C1 segment of cervical spinal cord (tissue), 14 donors: ENCODE measurements at regions not wholly inside any gene's neighbourhood (a gene's known extent, or its start where the extent isn't known, plus 50 kb on each side); places are given as distances from the start of the nearest gene placed in this dataset.
"Not testable (repeated sequence)": the region's sequence is repeated elsewhere in the genome, so short reads cannot be mapped to it uniquely, and the experiment has no call there.

Source experiments
- DNase-seq, 14 donors: peaks; one replicate each; lab custom pipeline; 2025; lab: John Stamatoyannopoulos, UW

- DNase-seq, result not testable (repeated sequence)
These were observed 95.6 kb upstream of the CHD2 start for GRCh38 chr15:92804610-92804936.

- no peak for DNase-seq
These were observed 94.9 kb upstream of the CHD2 start for GRCh38 chr15:92805080-92805690.

GRCh38 chr15:92806171-92806570, 94.0 kb upstream of the CHD2 start:
- not testable (repeated sequence) for DNase-seq

GRCh38 chr15:92806763-92807162, 93.4 kb upstream of the CHD2 start:
- DNase-seq, result no peak

- DNase-seq, result peak in 6 of 14 donors; percentile 37 to 64 (median 52)
These were observed 92.1 kb upstream of the CHD2 start for GRCh38 chr15:92807971-92808571.

- DNase-seq, result peak in 7 of 14 donors; percentile 61 to 76 (median 72)
These were observed 91.5 kb upstream of the CHD2 start for GRCh38 chr15:92808598-92809063.

GRCh38 chr15:92809064-92809879, 90.9 kb upstream of the CHD2 start:
- DNase-seq, result peak; percentile 87 to 98 (median 97)

GRCh38 chr15:92809880-92810361, 90.2 kb upstream of the CHD2 start:
- peak in 9 of 14 donors; percentile 19 to 64 (median 39) for DNase-seq

GRCh38 chr15:92810418-92811138, 89.5 kb upstream of the CHD2 start:
- peak in 11 of 14 donors; percentile 9 to 89 (median 39) for DNase-seq

GRCh38 chr15:92811148-92811913, 88.8 kb upstream of the CHD2 start:
- DNase-seq, result peak in 2 of 14 donors; percentile 26 to 49

GRCh38 chr15:92812271-92812670, 87.9 kb upstream of the CHD2 start:
- DNase-seq, result peak in 2 of 14 donors; percentile 19 to 25

- no peak for DNase-seq
These were observed 86.6 kb upstream of the CHD2 start for GRCh38 chr15:92813485-92813884.

- peak in 3 of 14 donors; percentile 8 to 16 (median 9) for DNase-seq
These were observed 82.7 kb upstream of the CHD2 start for GRCh38 chr15:92817339-92817886.

GRCh38 chr15:92818651-92819277, 81.4 kb upstream of the CHD2 start:
- DNase-seq, result peak in 3 of 14 donors; percentile 15 to 68 (median 53)

GRCh38 chr15:92819278-92820235, 80.6 kb upstream of the CHD2 start:
- peak in 8 of 14 donors; percentile 14 to 63 (median 38) for DNase-seq

GRCh38 chr15:92820236-92821021, 79.7 kb upstream of the CHD2 start:
- DNase-seq, result peak; percentile 56 to 95 (median 90)

GRCh38 chr15:92821491-92822116, 78.5 kb upstream of the CHD2 start:
- DNase-seq, result peak in 1 of 14 donors; percentile 6
